ENCODE measurements at regions not wholly inside any gene's neighbourhood (a gene's known extent, or its start where the extent isn't known, plus 50 kb on each side); places are given as distances from the start of the nearest gene placed in this dataset.
A peak's percentile ranks its signal among the peaks of the same experiment; 100 is the strongest.
"Not testable (repeated sequence)": the region's sequence is repeated elsewhere in the genome, so short reads cannot be mapped to it uniquely, and the experiment has no call there.

GRCh38 chr10:27355918-27356573 is 115.4 kb upstream of the ACBD5 start:
- Histone ChIP-seq H4K8ac (replicated peaks; ENCODE audit: insufficient read length, low read depth, low read length) (no peak overlapping the region), H2BK5ac (ENCODE audit: insufficient read length, low read length) (no peak overlapping the region), H3K27ac (ENCODE audit: insufficient read length, low read depth, low read length) (no peak overlapping the region), H3K14ac (ENCODE audit: insufficient read depth, low read length) (no peak overlapping the region; the same call in 1 of the 2 replicates), H3K23ac (ENCODE audit: insufficient read length, low read depth, low read length) (no peak overlapping the region), H3T11ph (ENCODE audit: low read length) (no peak overlapping the region), H3K4me2 (ENCODE audit: insufficient read depth, insufficient read length, low read length) (no peak overlapping the region), H4K20me1 (ENCODE audit: control insufficient read depth, insufficient read depth, insufficient read length) (no peaks in the 10 kb centered on the region), H2BK120ac (ENCODE audit: low read depth, low read length, poor library complexity, severe bottlenecking) (no peak overlapping the region), H3K18ac (ENCODE audit: insufficient read length, low read depth, low read length) (no peak overlapping the region), H3K23me2 (ENCODE audit: insufficient read length, low read depth, low read length, poor library complexity, severe bottlenecking) (no peaks in the 10 kb centered on the region), H3K9ac (ENCODE audit: extremely low read depth, insufficient read length, low read length) (no peak overlapping the region), H3K56ac (ENCODE audit: insufficient read length, low read depth, low read length) (no peak overlapping the region), H3K79me2 (ENCODE audit: insufficient read depth, low read length) (no peaks in the 10 kb centered on the region), H2BK20ac (ENCODE audit: low read depth, low read length, poor library complexity, severe bottlenecking) (no peak overlapping the region), H4K5ac (ENCODE audit: insufficient read length, low read depth, low read length) (no peak overlapping the region), H3K79me1 (ENCODE audit: insufficient read depth, low read depth, low read length, poor library complexity, severe bottlenecking) (no peaks in the 10 kb centered on the region), H3K4me1 (ENCODE audit: insufficient read depth, low read length) (no peaks in the 10 kb centered on the region), H2BK12ac (ENCODE audit: insufficient read length, low read depth, low read length) (no peak overlapping the region), H2BK15ac (ENCODE audit: low read depth, low read length) (no peak overlapping the region), H3K27me3 (ENCODE audit: insufficient read depth, low read length) (no peaks in the 10 kb centered on the region), H2AFZ (ENCODE audit: low read length) (no peak overlapping the region), H2AK5ac (ENCODE audit: insufficient read length, low read length) (no peak overlapping the region), H4K91ac (ENCODE audit: insufficient read length, low read depth, low read length) (no peak overlapping the region), H3K4ac (ENCODE audit: low read depth, low read length) (no peak overlapping the region), H3K9me3 (ENCODE audit: control insufficient read depth, low read depth, low read length) (no peaks in the 10 kb centered on the region)
- peak; percentile 18; the same call in 1 of the 3 replicates for TF ChIP-seq CTCF (conservative IDR thresholded peaks at IDR 0.05)
- Mint-ChIP-seq H3K9me3 (no peaks in the 10 kb centered on the region), H3K4me1 (peaks cover 10 to 11% of the 10 kb centered on the region in 2 experiments), H3K4me3 (no peak overlapping the region), H3K27me3 (ENCODE audit: low read depth) (no peaks in the 10 kb centered on the region), H3K36me3 (ENCODE audit: insufficient read depth in 1 of 3, low read depth in 3 of 3) (no peaks in the 10 kb centered on the region), H3K27ac (no peak overlapping the region)
- no peak for DNase-seq
- WGBS (ENCODE audit: extremely low coverage, insufficient read length, low lambda C conversion rate): no CpG with 5 or more reads among the region's 7 CpGs

- not testable (repeated sequence) for H3K23me2 ChIP-seq (ENCODE audit: insufficient read length, low read depth, low read length, poor library complexity, severe bottlenecking); H2BK15ac ChIP-seq (ENCODE audit: low read depth, low read length); H3K18ac ChIP-seq (ENCODE audit: insufficient read length, low read depth, low read length); H3K79me1 ChIP-seq (ENCODE audit: insufficient read depth, low read depth, low read length, poor library complexity, severe bottlenecking); DNase-seq; H2BK20ac ChIP-seq (ENCODE audit: low read depth, low read length, poor library complexity, severe bottlenecking); H4K5ac ChIP-seq (ENCODE audit: insufficient read length, low read depth, low read length); H2BK12ac ChIP-seq (ENCODE audit: insufficient read length, low read depth, low read length); H3K9ac ChIP-seq (ENCODE audit: extremely low read depth, insufficient read length, low read length); H3K4ac ChIP-seq (ENCODE audit: low read depth, low read length); H2AK5ac ChIP-seq (ENCODE audit: insufficient read length, low read length); H3K23ac ChIP-seq (ENCODE audit: insufficient read length, low read depth, low read length); H3K79me2 ChIP-seq (ENCODE audit: insufficient read depth, low read length); H3K9me3 ChIP-seq (ENCODE audit: control insufficient read depth, low read depth, low read length); H4K20me1 ChIP-seq (ENCODE audit: control insufficient read depth, insufficient read depth, insufficient read length); H3K4me2 ChIP-seq (ENCODE audit: insufficient read depth, insufficient read length, low read length); H2AFZ ChIP-seq (ENCODE audit: low read length); H3T11ph ChIP-seq (ENCODE audit: low read length); H3K27ac ChIP-seq (ENCODE audit: insufficient read length, low read depth, low read length); H3K14ac ChIP-seq (ENCODE audit: insufficient read depth, low read length); H3K56ac ChIP-seq (ENCODE audit: insufficient read length, low read depth, low read length); H2BK120ac ChIP-seq (ENCODE audit: low read depth, low read length, poor library complexity, severe bottlenecking); H3K4me1 ChIP-seq (ENCODE audit: insufficient read depth, low read length); H2BK5ac ChIP-seq (ENCODE audit: insufficient read length, low read length); H3K9me3 Mint-ChIP-seq; H3K27me3 ChIP-seq (ENCODE audit: insufficient read depth, low read length); H4K8ac ChIP-seq (replicated peaks; ENCODE audit: insufficient read length, low read depth, low read length); H4K91ac ChIP-seq (ENCODE audit: insufficient read length, low read depth, low read length); H3K27me3 Mint-ChIP-seq (ENCODE audit: low read depth); H3K4me3 Mint-ChIP-seq; H3K36me3 Mint-ChIP-seq (ENCODE audit: insufficient read depth in 1 of 3, low read depth in 3 of 3)
- Mint-ChIP-seq H3K4me1 (peaks cover 15 to 16% of the 10 kb centered on the region in 2 experiments), H3K27ac (peak overlapping the region in 1 of 3 experiments; percentile 27; a peak in 1 of 7 replicates)
- WGBS (ENCODE audit: extremely low coverage, insufficient read length, low lambda C conversion rate): no CpG with 5 or more reads among the region's 11 CpGs
These were observed 114.2 kb upstream of the ACBD5 start for GRCh38 chr10:27354643-27355270.
